Breast epithelium (tissue), 4 donors: ENCODE measurements at regions not wholly inside any gene's neighbourhood (a gene's known extent, or its start where the extent isn't known, plus 50 kb on each side); places are given as distances from the start of the nearest gene placed in this dataset.

ENCODE experiments used
- DNase-seq, 2 donors: peaks; one replicate each; pipeline ENCODE4 v3.0.0-alpha.2; 2019; ENCODE audit warnings: low spot score in 2 of 2
- H3K27ac ChIP-seq, 2 donors: fragments of 200-600 bp; sonication (generic) in 1 of 2; one replicate each; pipeline ENCODE4 v1.5.1; 2016 to 2019; ENCODE audit warnings: mild to moderate bottlenecking in 1 of 2
- H3K27me3 ChIP-seq, 2 donors: fragments of 200-600 bp; sonication (generic) in 1 of 2; one replicate each; pipeline versions ENCODE4 v1.5.1 to v1.6.0; 2017 to 2019; ENCODE audit warnings: control low read depth in 1 of 2, mild to moderate bottlenecking in 1 of 2
- H3K36me3 ChIP-seq: fragments of 200-600 bp; one replicate; pipeline ENCODE4 v1.5.1; 2019
- H3K4me1 ChIP-seq, 2 donors: fragments of 200-600 bp; sonication (generic); one replicate each; pipeline ENCODE4 v1.5.1; 2016 to 2019; ENCODE audit warnings: control low read depth in 1 of 2
- H3K4me3 ChIP-seq, 3 donors: fragments of 200-600 bp; sonication (generic); 1 replicate in 2 of 3; 2 replicates in 1 of 3; pipeline ENCODE4 v1.5.1; 2016 to 2019; ENCODE audit warnings: mild to moderate bottlenecking in 3 of 3, moderate library complexity in 2 of 3
- H3K9me3 ChIP-seq, 2 donors: fragments of 200-600 bp; sonication (generic) in 1 of 2; one replicate each; pipeline ENCODE4 v1.5.1; 2016 to 2019; ENCODE audit warnings: control low read depth in 1 of 2
- CTCF ChIP-seq, 3 donors: fragments of 450-650 bp; IDR thresholded peaks; one replicate each; pipeline ENCODE4 v1.5.1; 2016 to 2017; ENCODE audit warnings: antibody characterized with exemption in 3 of 3, mild to moderate bottlenecking in 3 of 3, moderate library complexity in 3 of 3
- POLR2A ChIP-seq: fragments of 450-650 bp; IDR thresholded peaks from one replicate; pipeline ENCODE4 v1.6.1; 2016; ENCODE audit warnings: antibody characterized with exemption, mild to moderate bottlenecking, moderate library complexity
- POLR2AphosphoS5 ChIP-seq, 3 donors: sonication (generic); formaldehyde crosslinking; IDR thresholded peaks; one replicate each; pipeline ENCODE4 v1.6.1; 2017; ENCODE audit warnings: antibody characterized with exemption in 3 of 3
- intact Hi-C: fragments of 100-400 bp; cut with DNase I; formaldehyde crosslinking; loops from one replicate; pipeline ENCODE4 v1.15.1; 2023; ENCODE audit warnings: low total_unique reads

GRCh38 chr4:20384456-20384855 lies 132.8 kb downstream of the SLIT2 start:
- no peak for TF ChIP-seq POLR2A
- TF ChIP-seq POLR2AphosphoS5 (IDR thresholded peaks at IDR 0.05) = no peak
- no peak for TF ChIP-seq CTCF (IDR thresholded peaks at IDR 0.05)
- no peak overlapping the region for H3K4me3 ChIP-seq
- DNase-seq = no peak
- intact Hi-C loops = no loop called here
- no peaks in the 10 kb centered on the region for H3K36me3 ChIP-seq
- no peaks in the 10 kb centered on the region for H3K27me3 ChIP-seq
- no peaks in the 10 kb centered on the region for H3K9me3 ChIP-seq
- no peak overlapping the region for H3K27ac ChIP-seq
- H3K4me1 ChIP-seq = no peaks in the 10 kb centered on the region

- TF ChIP-seq POLR2AphosphoS5 (IDR thresholded peaks at IDR 0.05) (no peak), CTCF (IDR thresholded peaks at IDR 0.05) (no peak), POLR2A (no peak)
- Histone ChIP-seq H3K36me3 (no peaks in the 10 kb centered on the region), H3K27me3 (no peaks in the 10 kb centered on the region), H3K4me3 (no peak overlapping the region), H3K27ac (no peak overlapping the region), H3K4me1 (no peaks in the 10 kb centered on the region), H3K9me3 (no peaks in the 10 kb centered on the region)
- intact Hi-C loops = no loop called here
- no peak for DNase-seq
Observed at GRCh38 chr4:20386001-20386740, 134.5 kb downstream of the SLIT2 start.

- Histone ChIP-seq H3K4me3 (no peak overlapping the region), H3K9me3 (no peaks in the 10 kb centered on the region), H3K36me3 (no peaks in the 10 kb centered on the region), H3K27me3 (no peaks in the 10 kb centered on the region), H3K4me1 (no peaks in the 10 kb centered on the region), H3K27ac (no peak overlapping the region)
- intact Hi-C loops = no loop called here
- no peak for DNase-seq
- no peak for TF ChIP-seq CTCF (IDR thresholded peaks at IDR 0.05)
- no peak for TF ChIP-seq POLR2AphosphoS5 (IDR thresholded peaks at IDR 0.05)
- TF ChIP-seq POLR2A = no peak
Observed at GRCh38 chr4:20386906-20387305, 135.2 kb downstream of the SLIT2 start.

- Histone ChIP-seq H3K27me3 (no peaks in the 10 kb centered on the region), H3K4me3 (no peak overlapping the region), H3K36me3 (no peaks in the 10 kb centered on the region), H3K9me3 (no peaks in the 10 kb centered on the region), H3K4me1 (no peaks in the 10 kb centered on the region), H3K27ac (no peak overlapping the region)
- TF ChIP-seq POLR2A (no peak), CTCF (IDR thresholded peaks at IDR 0.05) (no peak), POLR2AphosphoS5 (IDR thresholded peaks at IDR 0.05) (no peak)
- DNase-seq = no peak
- intact Hi-C loops = loop anchor here (10.0 kb wide), 1 partner anchor 506 kb away; no protein-coding TSS in a partner anchor
Observed at GRCh38 chr4:20391198-20391597, 139.5 kb downstream of the SLIT2 start.

- Histone ChIP-seq H3K36me3 (no peaks in the 10 kb centered on the region), H3K9me3 (no peaks in the 10 kb centered on the region), H3K4me3 (no peak overlapping the region), H3K27ac (no peak overlapping the region), H3K27me3 (no peaks in the 10 kb centered on the region), H3K4me1 (no peaks in the 10 kb centered on the region)
- DNase-seq = no peak
- intact Hi-C loops = loop anchor here (10.0 kb wide), 1 partner anchor 507 kb away; no protein-coding TSS in a partner anchor
- no peak for TF ChIP-seq POLR2A
- no peak for TF ChIP-seq POLR2AphosphoS5 (IDR thresholded peaks at IDR 0.05)
- TF ChIP-seq CTCF (IDR thresholded peaks at IDR 0.05) = no peak
Observed at GRCh38 chr4:20391912-20392311, 140.2 kb downstream of the SLIT2 start.
